ENCODE measurements at regions not wholly inside any gene's neighbourhood (a gene's known extent, or its start where the extent isn't known, plus 50 kb on each side); places are given as distances from the start of the nearest gene placed in this dataset.

GRCh38 chr2:104233591-104233990, 620.3 kb upstream of the POU3F3 start:
- ChIA-PET POLR2A (ENCODE audit: low non-redundant PET) (no interaction called here), CTCF (no interaction called here)
- TF ChIP-seq CTCF (conservative IDR thresholded peaks at IDR 0.05; ENCODE audit: low read depth): no peak

GRCh38 chr2:104236491-104236890, 617.4 kb upstream of the POU3F3 start:
- no peak for TF ChIP-seq CTCF (conservative IDR thresholded peaks at IDR 0.05; ENCODE audit: low read depth)
- DNase-seq (ENCODE audit: low spot score): no peak
- no peak overlapping the region for H3K27ac ChIP-seq
- ChIA-PET POLR2A (ENCODE audit: low non-redundant PET) (no interaction called here), CTCF (no interaction called here)

More at GRCh38 chr2:104233591-104233990, 620.3 kb upstream of the POU3F3 start:
- no peak for DNase-seq (ENCODE audit: low spot score)
- no peak overlapping the region for H3K27ac ChIP-seq

GRCh38 chr2:104240984-104241383, 612.9 kb upstream of the POU3F3 start:
- DNase-seq (ENCODE audit: low spot score): no peak
- ChIA-PET POLR2A (ENCODE audit: low non-redundant PET) (interaction anchor here (0.6 kb wide), 1 partner anchor 226 kb away, joined by 3 read pairs; no protein-coding TSS in a partner anchor), CTCF (interaction anchor here (0.6 to 0.7 kb wide), 2 partner anchors 10 to 986 kb away, joined by 3 to 5 read pairs; no protein-coding TSS in a partner anchor)
- TF ChIP-seq CTCF (conservative IDR thresholded peaks at IDR 0.05; ENCODE audit: low read depth): no peak
- H3K27ac ChIP-seq: no peak overlapping the region

GRCh38 chr2:104249629-104250028, 604.3 kb upstream of the POU3F3 start:
- no peak for TF ChIP-seq CTCF (conservative IDR thresholded peaks at IDR 0.05; ENCODE audit: low read depth)
- H3K27ac ChIP-seq: no peak overlapping the region
- POLR2A ChIA-PET (ENCODE audit: low non-redundant PET): no interaction called here
- DNase-seq (ENCODE audit: low spot score): no peak
- CTCF ChIA-PET: no interaction called here

- POLR2A ChIA-PET (ENCODE audit: low non-redundant PET): no interaction called here
- H3K27ac ChIP-seq: no peak overlapping the region
- CTCF ChIA-PET: interaction anchor here (0.6 kb wide), 1 partner anchor 10 kb away, joined by 3 read pairs; no protein-coding TSS in a partner anchor
- no peak for TF ChIP-seq CTCF (conservative IDR thresholded peaks at IDR 0.05; ENCODE audit: low read depth)
- no peak for DNase-seq (ENCODE audit: low spot score)
Observed at GRCh38 chr2:104250635-104251034, 603.3 kb upstream of the POU3F3 start.

GRCh38 chr2:104254017-104254416, 599.9 kb upstream of the POU3F3 start:
- H3K27ac ChIP-seq: no peak overlapping the region
- ChIA-PET CTCF (interaction anchor here (0.6 kb wide), 1 partner anchor 203 kb away, joined by 3 read pairs; no protein-coding TSS in a partner anchor), POLR2A (ENCODE audit: low non-redundant PET) (no interaction called here)
- no peak for DNase-seq (ENCODE audit: low spot score)
- no peak for TF ChIP-seq CTCF (conservative IDR thresholded peaks at IDR 0.05; ENCODE audit: low read depth)

GRCh38 chr2:104262714-104263113, 591.2 kb upstream of the POU3F3 start:
- CTCF ChIA-PET: no interaction called here
- H3K27ac ChIP-seq: no peak overlapping the region
- POLR2A ChIA-PET (ENCODE audit: low non-redundant PET): no interaction called here
- TF ChIP-seq CTCF (conservative IDR thresholded peaks at IDR 0.05; ENCODE audit: low read depth): no peak
- DNase-seq (ENCODE audit: low spot score): no peak

Data from RWPE1 (cell line).